H1 (cell line): ENCODE measurements at regions not wholly inside any gene's neighbourhood (a gene's known extent, or its start where the extent isn't known, plus 50 kb on each side); places are given as distances from the start of the nearest gene placed in this dataset.

Experiments
- CTCF ChIA-PET: fragments of 300-600 bp; sonication (Branson Sonifier 250); formaldehyde crosslinking; loops from one replicate; lab custom pipeline; 2021; ENCODE audit not compliant: partially characterized antibody; lab: Charles Lee
- POLR2A ChIA-PET: fragments of 300-600 bp; sonication (Branson Sonifier 250); formaldehyde crosslinking; loops from one replicate; lab custom pipeline; 2021; ENCODE audit warnings: inconsistent platforms; ENCODE audit not compliant: partially characterized antibody; lab: Charles Lee
- DNase-seq, 2 experiments: peaks; one replicate each; pipeline versions ENCODE4 v3.0.0 to v3.0.0-alpha.2; 2010 to 2022; ENCODE audit warnings: low spot score in 2 of 2, low read depth in 1 of 2, mixed read lengths in 1 of 2
- FAIRE-seq: peaks from 2 replicates; lab custom pipeline; 2011; peaks lifted over from hg19 to GRCh38; lab: Jason Lieb, UNC
- H2AFZ ChIP-seq: 2 replicates; pipeline ENCODE4 v1.8.1; 2012; ENCODE audit warnings: low read length, inconsistent platforms
- H2AK5ac ChIP-seq: 2 replicates; pipeline ENCODE4 v1.6.1; 2013; ENCODE audit warnings: low read depth, low read length
- H2BK120ac ChIP-seq: replicated peaks from 2 replicates; pipeline ENCODE3; 2013; ENCODE audit warnings: low read depth, low read length, inconsistent platforms
- H2BK12ac ChIP-seq: 2 replicates; pipeline ENCODE4 v1.6.1; 2013; ENCODE audit warnings: low read depth, low read length
- H2BK15ac ChIP-seq: 2 replicates; pipeline ENCODE4 v1.6.1; 2013; ENCODE audit warnings: low read length
- H2BK20ac ChIP-seq: 2 replicates; pipeline ENCODE4 v1.6.1; 2013; ENCODE audit warnings: low read length
- H2BK5ac ChIP-seq: 2 replicates; pipeline ENCODE4 v1.6.1; 2013; ENCODE audit warnings: low read depth, low read length
- H3K14ac ChIP-seq: 2 replicates; pipeline ENCODE4 v1.6.1; 2013; ENCODE audit warnings: inconsistent platforms; ENCODE audit not compliant: insufficient read length
- H3K18ac ChIP-seq: 2 replicates; pipeline ENCODE4 v1.6.1; 2013; ENCODE audit warnings: low read length; ENCODE audit errors: extremely low read depth
- H3K23ac ChIP-seq: 2 replicates; pipeline ENCODE4 v1.6.1; 2013; ENCODE audit warnings: inconsistent platforms; ENCODE audit not compliant: insufficient read length
- H3K23me2 ChIP-seq: 2 replicates; pipeline ENCODE4 v1.6.1; 2013; ENCODE audit warnings: low read depth, low read length
- H3K27ac ChIP-seq: 2 replicates; pipeline ENCODE4 v1.6.1; 2011; ENCODE audit warnings: low read depth, low read length, inconsistent platforms
- H3K27me3 ChIP-seq, 4 experiments: replicated peaks in 1 of 4; 1 replicate in 1 of 4; 2 replicates in 3 of 4; pipeline versions ENCODE4 v1.6.1 to v1.8.1; 2011 to 2013; ENCODE audit warnings: low read length in 3 of 4, mild to moderate bottlenecking in 3 of 4, inconsistent platforms in 2 of 4, mixed read lengths in 2 of 4, moderate library complexity in 1 of 4; ENCODE audit not compliant: control insufficient read depth in 3 of 4, insufficient read depth in 3 of 4; ENCODE audit errors: extremely low read depth in 1 of 4
- H3K36me3 ChIP-seq, 4 experiments: 2 replicates each; pipeline versions ENCODE4 v1.6.1 to v1.8.1; 2011 to 2013; ENCODE audit warnings: mild to moderate bottlenecking in 4 of 4, low read length in 3 of 4, moderate library complexity in 2 of 4, control low read depth in 1 of 4, inconsistent platforms in 1 of 4; ENCODE audit not compliant: insufficient read depth in 4 of 4, control insufficient read depth in 2 of 4
- H3K4ac ChIP-seq: replicated peaks from 2 replicates; pipeline ENCODE3; 2013; ENCODE audit warnings: low read length, low read depth, mixed read lengths, inconsistent platforms; ENCODE audit not compliant: insufficient read length
- H3K4me1 ChIP-seq, 4 experiments: replicated peaks in 1 of 4; 1 replicate in 1 of 4; 2 replicates in 3 of 4; pipeline versions ENCODE4 v1.6.1 to v1.8.1; 2011 to 2013; ENCODE audit warnings: low read length in 3 of 4, inconsistent platforms in 2 of 4, mixed read lengths in 1 of 4; ENCODE audit not compliant: insufficient read depth in 4 of 4, control insufficient read depth in 3 of 4
- H3K4me2 ChIP-seq, 2 experiments: 2 replicates each; pipeline versions ENCODE4 v1.6.1 to v1.8.1; 2011 to 2013; ENCODE audit warnings: low read depth in 2 of 2, low read length in 2 of 2, control low read depth in 1 of 2, inconsistent platforms in 1 of 2, mild to moderate bottlenecking in 1 of 2; ENCODE audit not compliant: insufficient read depth in 1 of 2
- H3K4me3 ChIP-seq, 4 experiments: fragments of 200-600, 300-600 bp in 1 of 4; sonication (generic), shearing (Covaris generic), sonication (Bioruptor Twin) in 1 of 4; 2 replicates each; pipeline versions ENCODE4 v1.5.1 to v1.8.1; 2011 to 2016; ENCODE audit warnings: low read length in 4 of 4, low read depth in 3 of 4, control low read depth in 2 of 4, inconsistent platforms in 2 of 4, mild to moderate bottlenecking in 2 of 4, mixed read lengths in 1 of 4, moderate library complexity in 1 of 4; ENCODE audit not compliant: insufficient read depth in 2 of 4; ENCODE audit errors: extremely low read depth in 1 of 4
- H3K56ac ChIP-seq: replicated peaks from 2 replicates; pipeline ENCODE3; 2013; ENCODE audit warnings: low read depth, mild to moderate bottlenecking, mixed read lengths, low read length, inconsistent platforms; ENCODE audit not compliant: insufficient read length
- H3K79me1 ChIP-seq: 2 replicates; pipeline ENCODE4 v1.6.1; 2013; ENCODE audit warnings: low read depth, low read length, control low read depth
- H3K79me2 ChIP-seq, 2 experiments: 2 replicates each; pipeline versions ENCODE4 v1.6.1 to v1.8.1; 2012 to 2013; ENCODE audit warnings: low read length in 2 of 2, mild to moderate bottlenecking in 2 of 2, inconsistent platforms in 1 of 2; ENCODE audit not compliant: insufficient read depth in 2 of 2, control insufficient read depth in 1 of 2
- H3K9ac ChIP-seq, 4 experiments: replicated peaks in 1 of 4; 1 replicate in 1 of 4; 2 replicates in 3 of 4; pipeline versions ENCODE4 v1.6.1 to v1.8.1; 2011 to 2013; ENCODE audit warnings: low read depth in 3 of 4, low read length in 3 of 4, control low read depth in 2 of 4, mild to moderate bottlenecking in 2 of 4, moderate library complexity in 2 of 4, inconsistent platforms in 1 of 4; ENCODE audit errors: extremely low read depth in 1 of 4
- H3K9me3 ChIP-seq, 2 experiments: 2 replicates each; pipeline versions ENCODE4 v1.6.1 to v1.8.1; 2012 to 2013; ENCODE audit warnings: mild to moderate bottlenecking in 2 of 2, moderate library complexity in 2 of 2, control low read depth in 1 of 2, inconsistent platforms in 1 of 2, low read depth in 1 of 2, low read length in 1 of 2, mixed read lengths in 1 of 2; ENCODE audit not compliant: insufficient read depth in 2 of 2
- H4K20me1 ChIP-seq, 2 experiments: replicated peaks in 1 of 2; 2 replicates each; pipeline versions ENCODE3 to v1.8.1; 2011 to 2013; ENCODE audit warnings: inconsistent platforms in 2 of 2, low read length in 2 of 2, mild to moderate bottlenecking in 1 of 2; ENCODE audit not compliant: insufficient read depth in 2 of 2, control insufficient read depth in 1 of 2
- H4K5ac ChIP-seq: 2 replicates; pipeline ENCODE4 v1.6.1; 2013; ENCODE audit warnings: low read length, low read depth, mixed read lengths, inconsistent platforms; ENCODE audit not compliant: insufficient read length
- H4K8ac ChIP-seq: 2 replicates; pipeline ENCODE4 v1.8.0; 2013; ENCODE audit warnings: mild to moderate bottlenecking, moderate library complexity, low read length, inconsistent platforms; ENCODE audit not compliant: insufficient read depth; ENCODE audit errors: extremely low read depth
- H4K91ac ChIP-seq: replicated peaks from 2 replicates; pipeline ENCODE3; 2013; ENCODE audit warnings: low read length, mixed read lengths, inconsistent platforms; ENCODE audit not compliant: insufficient read length
- CBX5 ChIP-seq: fragments of 300-800, 300-1000 bp; sonication (generic); IDR thresholded peaks from 2 replicates; pipeline ENCODE4 v1.7.1; 2016; ENCODE audit warnings: antibody characterized with exemption, low read length, low read depth
- E2F6 ChIP-seq: IDR thresholded peaks from 2 replicates; pipeline ENCODE4 v1.6.1; 2012; ENCODE audit warnings: inconsistent platforms
- POLR2A ChIP-seq, 2 experiments: IDR thresholded peaks; 1 replicate in 1 of 2; 2 replicates in 1 of 2; pipeline ENCODE4 v1.6.1; 2011; ENCODE audit warnings: low read depth in 2 of 2, low read length in 2 of 2, mild to moderate bottlenecking in 2 of 2; ENCODE audit errors: control extremely low read depth in 1 of 2
- RAD21 ChIP-seq, 2 experiments: IDR thresholded peaks in 1 of 2; conservative IDR thresholded peaks in 1 of 2; 2 replicates each; pipeline ENCODE4 v1.6.1; 2011; ENCODE audit warnings: low read depth in 2 of 2, low read length in 2 of 2, improper control_type of control experiment in 1 of 2, inconsistent platforms in 1 of 2, mild to moderate bottlenecking in 1 of 2, moderate library complexity in 1 of 2
- SIN3A ChIP-seq, 2 experiments: IDR thresholded peaks in 1 of 2; conservative IDR thresholded peaks in 1 of 2; 2 replicates each; pipeline ENCODE4 v1.6.1; 2011 to 2012; ENCODE audit warnings: low read length in 2 of 2, improper control_type of control experiment in 1 of 2, low read depth in 1 of 2, mild to moderate bottlenecking in 1 of 2
- SIRT6 ChIP-seq: IDR thresholded peaks from one replicate; pipeline ENCODE4 v1.7.1; 2012; ENCODE audit warnings: low read length, inconsistent platforms
- SUZ12 ChIP-seq: fragments of 200-600 bp; sonication (generic); IDR thresholded peaks from 2 replicates; pipeline ENCODE4 v1.6.1; 2012; ENCODE audit warnings: mild to moderate bottlenecking, inconsistent platforms, low read length, moderate library complexity, mixed read lengths
- WGBS, 2 experiments: shearing (Covaris generic) in 1 of 2; methylation state at CpG; one replicate each; pipeline versions ENCODE4 v1.1.6 to v1.1.7; 2013 to 2015; ENCODE audit warnings: low lambda C conversion rate in 2 of 2, mixed read lengths in 2 of 2, inconsistent platforms in 1 of 2, low coverage in 1 of 2, missing lambda C conversion rate in 1 of 2; ENCODE audit not compliant: insufficient replicate concordance in 2 of 2, insufficient coverage in 1 of 2, insufficient read length in 1 of 2; ENCODE audit errors: extremely low coverage in 1 of 2, missing lambda C conversion rate in 1 of 2; 5-methylcytosine and 5-hydroxymethylcytosine counted together
- TF ChIP-seq, protein P1 (sequence below), 3 experiments: IDR thresholded peaks; 1 replicate in 2 of 3; 2 replicates in 1 of 3; pipeline versions ENCODE4 v1.5.1 to v1.6.1; 2011; ENCODE audit warnings: low read length in 3 of 3, mild to moderate bottlenecking in 3 of 3, inconsistent platforms in 2 of 3, low read depth in 1 of 3, moderate library complexity in 1 of 3; ENCODE audit not compliant: insufficient read depth in 1 of 3; ENCODE audit errors: control extremely low read depth in 1 of 3
- TF ChIP-seq, protein P2 (sequence below): IDR thresholded peaks from 2 replicates; pipeline ENCODE4 v1.6.1; 2012; ENCODE audit warnings: inconsistent platforms

DNA sequence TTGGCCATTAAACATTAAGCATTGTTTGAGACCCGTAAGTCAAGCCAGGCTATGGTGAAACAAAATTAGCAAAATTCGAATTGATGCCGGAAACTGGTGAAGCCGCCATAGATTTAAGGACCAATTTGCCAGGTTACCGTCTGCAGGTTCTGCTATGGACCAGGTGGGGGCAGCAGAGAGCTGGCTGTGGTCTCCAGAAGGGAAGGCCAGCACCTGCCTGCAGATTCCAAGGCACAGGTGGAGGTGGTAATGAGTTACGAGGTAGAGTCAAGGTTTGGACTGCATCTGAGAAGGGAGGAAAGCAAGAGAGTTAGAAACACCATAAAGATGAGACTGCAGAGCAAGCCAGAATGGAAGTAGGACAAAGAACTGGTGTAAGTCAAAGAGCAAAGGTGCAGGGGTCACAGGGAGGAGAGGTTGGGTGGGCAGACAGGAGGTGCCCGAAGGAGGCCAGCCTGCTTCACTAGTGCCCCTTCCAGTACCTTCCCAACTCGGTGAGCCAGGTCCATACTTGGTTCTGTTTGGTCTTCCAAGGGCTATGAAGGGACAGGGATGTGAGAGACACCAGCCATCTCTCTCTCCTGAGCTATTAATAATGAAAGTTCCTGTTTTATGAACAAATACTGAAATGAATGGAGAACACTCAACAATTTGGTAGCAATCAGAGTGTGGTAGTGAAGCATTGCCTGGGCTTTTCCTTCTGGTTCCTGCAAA, 131.6 kb upstream of the ESR1 start:
- Histone ChIP-seq H4K91ac (no peak overlapping the region), H3K27me3 (no peaks in the 10 kb centered on the region), H3K4me1 (no peaks in the 10 kb centered on the region), H3K79me1 (no peaks in the 10 kb centered on the region), H2BK20ac (no peak overlapping the region), H3K9ac (no peak overlapping the region), H2AFZ (no peak overlapping the region), H3K18ac (no peak overlapping the region), H2BK120ac (no peak overlapping the region), H2BK15ac (no peak overlapping the region), H3K9me3 (no peaks in the 10 kb centered on the region), H3K27ac (no peak overlapping the region), H3K4me2 (no peak overlapping the region), H3K23me2 (no peaks in the 10 kb centered on the region), H3K4ac (no peak overlapping the region), H4K20me1 (no peaks in the 10 kb centered on the region), H4K5ac (no peak overlapping the region), H2BK12ac (no peak overlapping the region), H3K14ac (no peak overlapping the region), H3K36me3 (no peaks in the 10 kb centered on the region), H2AK5ac (no peak overlapping the region), H3K4me3 (no peak overlapping the region), H2BK5ac (no peak overlapping the region), H3K56ac (no peak overlapping the region), H3K79me2 (no peaks in the 10 kb centered on the region), H4K8ac (no peak overlapping the region), H3K23ac (no peak overlapping the region)
- ChIA-PET POLR2A (no interaction called here), CTCF (interaction anchor here (0.7 to 4.5 kb wide), 26 partner anchors 9 to 592 kb away, joined by 3 to 18 read pairs (median 4); no protein-coding TSS in a partner anchor)
- WGBS, 2 experiments, result 62% methylated on average over 8 of the region's 8 CpGs; no CpG with 5 or more reads in 1 of the 2 experiments
- FAIRE-seq, result no peak
- DNase-seq, result peak; percentile 47 to 77
- TF ChIP-seq E2F6 (0 out of 2 replicates have a peak, but pooled peaks have one; percentile 30), SIRT6 (no peak), SIN3A (conservative IDR thresholded peaks at IDR 0.05 in 1 of 2, IDR thresholded peaks at IDR 0.05 in 1 of 2; ENCODE audit: low read depth in 1 of 2, low read length in 2 of 2) (no peak), POLR2A (IDR thresholded peaks at IDR 0.05; ENCODE audit: control extremely low read depth in 1 of 2, low read depth in 2 of 2, low read length in 2 of 2) (no peak), SUZ12 (no peak), RAD21 (IDR thresholded peaks at IDR 0.05 in 1 of 2, conservative IDR thresholded peaks at IDR 0.05 in 1 of 2; ENCODE audit: low read depth in 2 of 2, low read length in 2 of 2) (peak; percentile 98 to 99), CBX5 (no peak)
- TF ChIP-seq, protein P1, sequence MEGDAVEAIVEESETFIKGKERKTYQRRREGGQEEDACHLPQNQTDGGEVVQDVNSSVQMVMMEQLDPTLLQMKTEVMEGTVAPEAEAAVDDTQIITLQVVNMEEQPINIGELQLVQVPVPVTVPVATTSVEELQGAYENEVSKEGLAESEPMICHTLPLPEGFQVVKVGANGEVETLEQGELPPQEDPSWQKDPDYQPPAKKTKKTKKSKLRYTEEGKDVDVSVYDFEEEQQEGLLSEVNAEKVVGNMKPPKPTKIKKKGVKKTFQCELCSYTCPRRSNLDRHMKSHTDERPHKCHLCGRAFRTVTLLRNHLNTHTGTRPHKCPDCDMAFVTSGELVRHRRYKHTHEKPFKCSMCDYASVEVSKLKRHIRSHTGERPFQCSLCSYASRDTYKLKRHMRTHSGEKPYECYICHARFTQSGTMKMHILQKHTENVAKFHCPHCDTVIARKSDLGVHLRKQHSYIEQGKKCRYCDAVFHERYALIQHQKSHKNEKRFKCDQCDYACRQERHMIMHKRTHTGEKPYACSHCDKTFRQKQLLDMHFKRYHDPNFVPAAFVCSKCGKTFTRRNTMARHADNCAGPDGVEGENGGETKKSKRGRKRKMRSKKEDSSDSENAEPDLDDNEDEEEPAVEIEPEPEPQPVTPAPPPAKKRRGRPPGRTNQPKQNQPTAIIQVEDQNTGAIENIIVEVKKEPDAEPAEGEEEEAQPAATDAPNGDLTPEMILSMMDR (IDR thresholded peaks at IDR 0.05; ENCODE audit: control extremely low read depth in 1 of 3, insufficient read depth in 1 of 3, low read depth in 1 of 3, low read length in 3 of 3), result peak; percentile 95 to 97 (median 96)
- TF ChIP-seq, protein P2, sequence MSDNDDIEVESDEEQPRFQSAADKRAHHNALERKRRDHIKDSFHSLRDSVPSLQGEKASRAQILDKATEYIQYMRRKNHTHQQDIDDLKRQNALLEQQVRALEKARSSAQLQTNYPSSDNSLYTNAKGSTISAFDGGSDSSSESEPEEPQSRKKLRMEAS, result peak; percentile 50
